ENCODE measurements at regions not wholly inside any gene's neighbourhood (a gene's known extent, or its start where the extent isn't known, plus 50 kb on each side); places are given as distances from the start of the nearest gene placed in this dataset.
"Not testable (repeated sequence)": the region's sequence is repeated elsewhere in the genome, so short reads cannot be mapped to it uniquely, and the experiment has no call there.

DNA sequence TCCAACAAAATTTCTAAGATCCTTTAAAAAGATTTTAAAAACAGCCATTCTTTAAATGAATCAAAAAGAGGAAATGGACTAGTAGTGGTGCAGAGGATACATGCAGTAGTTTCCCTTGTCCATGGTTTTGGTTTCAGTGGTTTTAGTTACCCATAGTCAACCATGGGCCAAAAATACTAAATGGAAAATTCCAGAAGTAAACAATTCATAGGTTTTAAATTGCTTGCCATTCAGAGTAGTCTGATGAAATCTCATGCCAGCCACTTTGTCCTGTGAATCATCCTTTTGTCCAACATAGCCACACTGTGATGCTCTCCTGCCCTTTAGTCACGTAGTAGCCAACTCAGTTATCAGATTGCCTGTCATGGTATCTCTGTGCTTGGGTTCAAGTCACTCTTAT, 286.1 kb downstream of the ANXA1 start:
- H3K9me3 ChIP-seq (ENCODE audit: insufficient read depth, low read length): peaks cover 8% of the 10 kb centered on the region; the same call in 1 of the 2 replicates
- no peak overlapping the region for H3K9ac ChIP-seq (ENCODE audit: insufficient read length, low read depth)
- no peaks in the 10 kb centered on the region for H3K36me3 ChIP-seq (ENCODE audit: insufficient read depth, insufficient read length, low read length)
- no peak overlapping the region for H3K4me3 ChIP-seq (ENCODE audit: insufficient read length, low read depth)
- no peak for DNase-seq (ENCODE audit: low read depth, low spot score)
- no peaks in the 10 kb centered on the region for H3K4me1 ChIP-seq (ENCODE audit: insufficient read depth, insufficient read length)
- H3K27me3 ChIP-seq (ENCODE audit: insufficient read depth, insufficient read length): no peaks in the 10 kb centered on the region
- no peak for TF ChIP-seq ZNF274 (IDR thresholded peaks at IDR 0.05; ENCODE audit: low read depth, low read length)

- not testable (repeated sequence) for H3K27me3 ChIP-seq (ENCODE audit: insufficient read depth, insufficient read length); H3K9ac ChIP-seq (ENCODE audit: insufficient read length, low read depth); DNase-seq (ENCODE audit: low read depth, low spot score); H3K4me1 ChIP-seq (ENCODE audit: insufficient read depth, insufficient read length); H3K9me3 ChIP-seq (ENCODE audit: insufficient read depth, low read length); H3K36me3 ChIP-seq (ENCODE audit: insufficient read depth, insufficient read length, low read length); H3K4me3 ChIP-seq (ENCODE audit: insufficient read length, low read depth)
These were observed 288.2 kb downstream of the ANXA1 start for GRCh38 chr9:73439839-73440238.

- DNase-seq (ENCODE audit: low read depth, low spot score): no peak
- no peaks in the 10 kb centered on the region for H3K36me3 ChIP-seq (ENCODE audit: insufficient read depth, insufficient read length, low read length)
- H3K9ac ChIP-seq (ENCODE audit: insufficient read length, low read depth): no peak overlapping the region
- H3K4me3 ChIP-seq (ENCODE audit: insufficient read length, low read depth): no peak overlapping the region
- no peaks in the 10 kb centered on the region for H3K27me3 ChIP-seq (ENCODE audit: insufficient read depth, insufficient read length)
- peaks cover 8% of the 10 kb centered on the region; the same call in 1 of the 2 replicates for H3K9me3 ChIP-seq (ENCODE audit: insufficient read depth, low read length)
- no peak for TF ChIP-seq ZNF274 (IDR thresholded peaks at IDR 0.05; ENCODE audit: low read depth, low read length)
- TF ChIP-seq SUZ12 (IDR thresholded peaks at IDR 0.05; ENCODE audit: extremely low read depth, insufficient read depth, insufficient read length): no peak
- no peak for TF ChIP-seq YY1 (IDR thresholded peaks at IDR 0.05; ENCODE audit: insufficient read depth, insufficient read length)
- H3K4me1 ChIP-seq (ENCODE audit: insufficient read depth, insufficient read length): no peaks in the 10 kb centered on the region
These were observed 289.6 kb downstream of the ANXA1 start for GRCh38 chr9:73441223-73441622.

GRCh38 chr9:73441890-73442818, 290.5 kb downstream of the ANXA1 start:
- Histone ChIP-seq H3K4me1 (ENCODE audit: insufficient read depth, insufficient read length) (no peaks in the 10 kb centered on the region), H3K36me3 (ENCODE audit: insufficient read depth, insufficient read length, low read length) (no peaks in the 10 kb centered on the region), H3K4me3 (ENCODE audit: insufficient read length, low read depth) (no peak overlapping the region), H3K9me3 (ENCODE audit: insufficient read depth, low read length) (peaks cover 8% of the 10 kb centered on the region; the same call in 1 of the 2 replicates), H3K9ac (ENCODE audit: insufficient read length, low read depth) (no peak overlapping the region), H3K27me3 (ENCODE audit: insufficient read depth, insufficient read length) (no peaks in the 10 kb centered on the region)
- peak; percentile 74 for DNase-seq (ENCODE audit: low read depth, low spot score)
- TF ChIP-seq ZNF274 (IDR thresholded peaks at IDR 0.05; ENCODE audit: low read depth, low read length): no peak
- TF ChIP-seq SUZ12 (IDR thresholded peaks at IDR 0.05; ENCODE audit: extremely low read depth, insufficient read depth, insufficient read length): no peak
- TF ChIP-seq YY1 (IDR thresholded peaks at IDR 0.05; ENCODE audit: insufficient read depth, insufficient read length): no peak

GRCh38 chr9:73444821-73445220, 293.2 kb downstream of the ANXA1 start:
- H3K4me1 ChIP-seq (ENCODE audit: insufficient read depth, insufficient read length): no peaks in the 10 kb centered on the region
- no peaks in the 10 kb centered on the region for H3K27me3 ChIP-seq (ENCODE audit: insufficient read depth, insufficient read length)
- H3K9me3 ChIP-seq (ENCODE audit: insufficient read depth, low read length): peaks cover 8% of the 10 kb centered on the region; the same call in 1 of the 2 replicates
- TF ChIP-seq SUZ12 (IDR thresholded peaks at IDR 0.05; ENCODE audit: extremely low read depth, insufficient read depth, insufficient read length) (no peak), ZNF274 (IDR thresholded peaks at IDR 0.05; ENCODE audit: low read depth, low read length) (no peak), YY1 (IDR thresholded peaks at IDR 0.05; ENCODE audit: insufficient read depth, insufficient read length) (no peak)
- no peak overlapping the region for H3K4me3 ChIP-seq (ENCODE audit: insufficient read length, low read depth)
- DNase-seq (ENCODE audit: low read depth, low spot score): no peak
- no peak overlapping the region for H3K9ac ChIP-seq (ENCODE audit: insufficient read length, low read depth)
- no peaks in the 10 kb centered on the region for H3K36me3 ChIP-seq (ENCODE audit: insufficient read depth, insufficient read length, low read length)

DNA sequence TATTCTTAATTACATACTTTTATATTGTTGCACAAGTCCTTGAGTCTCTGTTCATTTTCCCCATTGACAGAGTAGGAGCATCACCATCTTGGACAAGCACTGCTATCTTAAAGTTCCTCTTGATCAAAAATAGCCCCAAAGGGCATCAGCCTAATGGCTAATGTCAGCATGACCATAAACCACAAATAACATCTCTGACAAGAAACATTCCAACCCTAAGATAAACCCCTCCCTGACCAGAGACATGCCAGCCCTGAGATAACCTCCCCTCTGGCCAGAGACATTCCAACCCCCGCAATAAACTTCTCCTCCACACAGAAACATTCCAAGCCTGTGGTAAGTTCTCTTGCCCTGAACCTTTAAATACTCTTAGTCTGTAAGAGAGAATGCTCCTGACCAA, 293.7 kb downstream of the ANXA1 start:
- not testable (repeated sequence) for H3K36me3 ChIP-seq (ENCODE audit: insufficient read depth, insufficient read length, low read length); H3K9me3 ChIP-seq (ENCODE audit: insufficient read depth, low read length); DNase-seq (ENCODE audit: low read depth, low spot score); H3K4me1 ChIP-seq (ENCODE audit: insufficient read depth, insufficient read length); H3K27me3 ChIP-seq (ENCODE audit: insufficient read depth, insufficient read length); H3K9ac ChIP-seq (ENCODE audit: insufficient read length, low read depth); H3K4me3 ChIP-seq (ENCODE audit: insufficient read length, low read depth)

DNA sequence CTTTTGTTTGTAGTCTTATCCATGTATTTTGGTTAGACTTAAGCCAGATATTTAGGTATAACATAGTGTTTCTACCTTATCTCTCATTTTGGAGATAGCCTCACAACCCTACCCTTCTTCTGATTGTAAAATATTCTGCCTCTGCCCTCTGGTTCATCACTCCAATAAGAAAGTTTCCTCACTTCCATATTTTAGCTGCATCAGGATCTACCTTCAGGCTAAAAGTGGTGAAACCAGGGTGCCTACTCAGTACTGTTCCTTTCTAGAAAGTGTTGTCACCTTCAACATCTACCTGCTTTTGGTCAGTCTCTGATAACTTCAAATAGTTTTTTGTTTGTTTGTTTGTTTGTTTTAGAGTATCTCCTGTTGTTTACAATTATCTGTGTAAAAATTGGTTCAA, 294.6 kb downstream of the ANXA1 start:
- TF ChIP-seq YY1 (IDR thresholded peaks at IDR 0.05; ENCODE audit: insufficient read depth, insufficient read length): no peak
- no peak for TF ChIP-seq SUZ12 (IDR thresholded peaks at IDR 0.05; ENCODE audit: extremely low read depth, insufficient read depth, insufficient read length)
- no peak for TF ChIP-seq ZNF274 (IDR thresholded peaks at IDR 0.05; ENCODE audit: low read depth, low read length)
- Histone ChIP-seq H3K36me3 (ENCODE audit: insufficient read depth, insufficient read length, low read length) (no peaks in the 10 kb centered on the region), H3K27me3 (ENCODE audit: insufficient read depth, insufficient read length) (no peaks in the 10 kb centered on the region), H3K4me3 (ENCODE audit: insufficient read length, low read depth) (no peak overlapping the region), H3K4me1 (ENCODE audit: insufficient read depth, insufficient read length) (no peaks in the 10 kb centered on the region), H3K9ac (ENCODE audit: insufficient read length, low read depth) (no peak overlapping the region), H3K9me3 (ENCODE audit: insufficient read depth, low read length) (peaks cover 4% of the 10 kb centered on the region; the same call in 1 of the 2 replicates)
- DNase-seq (ENCODE audit: low read depth, low spot score): no peak
